ENCODE measurements at regions not wholly inside any gene's neighbourhood (a gene's known extent, or its start where the extent isn't known, plus 50 kb on each side); places are given as distances from the start of the nearest gene placed in this dataset.

GRCh38 chr2:204468746-204469429, 76.4 kb upstream of the PARD3B start:
- TF ChIP-seq CTCF (IDR thresholded peaks at IDR 0.05; ENCODE audit: poor library complexity) = no peak
- TF ChIP-seq EZH2 (IDR thresholded peaks at IDR 0.05; ENCODE audit: borderline replicate concordance) = no peak
- no peak for TF ChIP-seq EZH2phosphoT487 (IDR thresholded peaks at IDR 0.05; ENCODE audit: low read depth, severe bottlenecking, unreplicated experiment)
